GM10248 (cell line): ENCODE measurements at regions not wholly inside any gene's neighbourhood (a gene's known extent, or its start where the extent isn't known, plus 50 kb on each side); places are given as distances from the start of the nearest gene placed in this dataset.

Experiments
- CTCF ChIA-PET: fragments of 300-600 bp; sonication (Branson Sonifier 250); formaldehyde crosslinking; extraction: SDS; loops from one replicate; lab custom pipeline; 2021; ENCODE audit warnings: antibody characterized with exemption; lab: Yijun Ruan, JAX
- POLR2A ChIA-PET: fragments of 350-650 bp; sonication (Branson Sonifier 250); formaldehyde crosslinking; extraction: SDS; loops from one replicate; lab custom pipeline; 2020; ENCODE audit warnings: antibody characterized with exemption; lab: Yijun Ruan, JAX
- DNase-seq: peaks from one replicate; pipeline ENCODE4 v3.0.0; 2012; ENCODE audit errors: extremely low spot score
- CTCF ChIP-seq: IDR thresholded peaks from 2 replicates; pipeline ENCODE4 v1.5.1; 2012; ENCODE audit warnings: mild to moderate bottlenecking, low read depth; ENCODE audit errors: extremely low read depth, missing control alignments, control extremely low read depth

- TF ChIP-seq CTCF: no peak
- ChIA-PET POLR2A (no interaction called here), CTCF (interaction anchor here (1.4 kb wide), 1 partner anchor 16 kb away, joined by 3 read pairs; no protein-coding TSS in a partner anchor)
- no peak for DNase-seq
Measured at GRCh38 chr7:41830271-41830670, 127.4 kb upstream of the INHBA start.

- no peak for TF ChIP-seq CTCF
- POLR2A ChIA-PET: no interaction called here
Measured at GRCh38 chr7:41828911-41829310, 126.0 kb upstream of the INHBA start.

GRCh38 chr7:41826641-41827040, 123.8 kb upstream of the INHBA start:
- CTCF ChIA-PET: no interaction called here
- TF ChIP-seq CTCF: no peak
- DNase-seq: no peak
- POLR2A ChIA-PET: no interaction called here

More at GRCh38 chr7:41828911-41829310, 126.0 kb upstream of the INHBA start:
- no peak for DNase-seq
- CTCF ChIA-PET: interaction anchor here (1.0 to 1.4 kb wide), 4 partner anchors 10 to 112 kb away, joined by 3 to 5 read pairs (median 4); no protein-coding TSS in a partner anchor

- ChIA-PET POLR2A (no interaction called here), CTCF (no interaction called here)
- TF ChIP-seq CTCF: no peak
- DNase-seq: no peak
Measured at GRCh38 chr7:41825927-41826480, 123.1 kb upstream of the INHBA start.

- DNase-seq: no peak
- TF ChIP-seq CTCF: no peak
- ChIA-PET POLR2A (no interaction called here), CTCF (interaction anchor here (2.1 kb wide), 1 partner anchor 22 kb away, joined by 5 read pairs; no protein-coding TSS in a partner anchor)
Measured at GRCh38 chr7:41824284-41824683, 121.4 kb upstream of the INHBA start.

GRCh38 chr7:41822259-41822817, 119.4 kb upstream of the INHBA start:
- ChIA-PET POLR2A (no interaction called here), CTCF (no interaction called here)
- no peak for DNase-seq
- no peak for TF ChIP-seq CTCF
